GM08714 (cell line): ENCODE measurements at regions not wholly inside any gene's neighbourhood (a gene's known extent, or its start where the extent isn't known, plus 50 kb on each side); places are given as distances from the start of the nearest gene placed in this dataset.

Experiments
- H3K4me3 ChIP-seq: fragments of 200-500 bp; sonication (Bioruptor generic); 2 replicates; pipeline ENCODE4 v1.5.1; 2014; ENCODE audit warnings: mild to moderate bottlenecking, low read length, inconsistent platforms
- ZNF274 ChIP-seq: IDR thresholded peaks from 2 replicates; pipeline ENCODE4 v1.6.1; 2012; ENCODE audit warnings: mild to moderate bottlenecking, low read depth, low read length

- H3K4me3 ChIP-seq: no peak overlapping the region
- TF ChIP-seq ZNF274: no peak
Measured at GRCh38 chr16:73428121-73428520, 380.2 kb upstream of the ZFHX3 start.

DNA sequence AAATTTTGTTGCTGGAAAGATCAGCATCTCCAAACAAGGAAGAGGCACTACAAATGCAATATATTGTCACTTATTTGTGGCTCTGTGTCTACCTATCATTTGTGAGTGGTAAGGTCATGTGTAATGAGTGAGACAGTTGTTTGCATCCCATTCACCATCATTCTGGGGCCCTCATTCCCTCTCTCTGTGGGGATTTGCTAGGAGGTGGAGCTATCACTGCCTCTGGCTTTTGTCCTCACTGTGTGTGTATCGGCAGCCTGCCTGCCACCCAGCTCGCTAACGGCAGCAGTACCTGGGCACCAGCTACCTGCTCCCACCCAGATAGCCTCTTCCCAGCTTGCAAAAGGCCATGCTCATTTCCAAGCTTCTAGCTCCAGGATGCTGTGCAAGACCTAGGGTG, 379.2 kb upstream of the ZFHX3 start:
- H3K4me3 ChIP-seq: no peak overlapping the region
- TF ChIP-seq ZNF274: no peak

GRCh38 chr16:73426433-73427160, 378.7 kb upstream of the ZFHX3 start:
- no peak for TF ChIP-seq ZNF274
- H3K4me3 ChIP-seq: no peak overlapping the region

DNA sequence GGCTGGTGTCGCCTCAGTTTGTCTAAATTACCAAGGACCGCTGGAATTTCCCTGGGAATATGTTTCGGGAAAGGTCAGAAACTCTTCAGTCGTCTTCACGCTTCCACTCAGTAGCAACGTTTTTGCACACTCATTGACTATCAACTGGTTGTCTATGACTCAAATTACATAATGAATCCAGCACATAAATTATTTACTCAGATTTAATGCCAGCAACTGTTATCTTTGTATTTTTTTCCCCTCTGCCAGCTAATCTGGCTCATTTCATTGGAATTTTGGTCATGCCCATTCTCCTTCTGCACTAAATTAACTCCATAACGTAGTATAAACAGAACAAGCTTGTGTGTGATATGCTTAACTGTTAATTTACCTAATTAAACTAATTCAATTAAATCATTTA, 372.7 kb upstream of the ZFHX3 start:
- no peak for TF ChIP-seq ZNF274
- H3K4me3 ChIP-seq: no peak overlapping the region

- TF ChIP-seq ZNF274: no peak
- H3K4me3 ChIP-seq: no peak overlapping the region
Measured at GRCh38 chr16:73420244-73420643, 372.3 kb upstream of the ZFHX3 start.

DNA sequence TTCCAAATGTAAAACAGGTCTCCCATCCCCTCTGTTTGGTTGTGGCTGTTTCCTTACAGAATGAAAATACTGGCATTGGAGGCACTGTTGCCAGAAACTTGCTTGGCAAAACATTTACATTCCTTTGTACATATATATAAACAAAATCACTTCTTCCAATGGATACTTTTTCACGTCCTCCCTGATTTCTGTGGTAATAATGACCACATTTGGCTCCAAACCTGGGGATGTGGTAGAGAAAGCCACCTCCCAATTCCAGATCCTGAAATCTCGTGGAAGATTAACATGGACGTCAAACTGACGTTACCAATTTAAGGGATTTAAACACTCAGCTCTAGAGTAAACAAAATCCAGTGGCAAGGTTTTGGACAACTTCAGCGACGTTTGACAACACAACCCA, 370.8 kb upstream of the ZFHX3 start:
- H3K4me3 ChIP-seq: no peak overlapping the region

GRCh38 chr16:73418051-73418450, 370.1 kb upstream of the ZFHX3 start:
- no peak overlapping the region for H3K4me3 ChIP-seq
- no peak for TF ChIP-seq ZNF274

More for the DNA sequence above, 370.8 kb upstream of the ZFHX3 start:
- no peak for TF ChIP-seq ZNF274

DNA sequence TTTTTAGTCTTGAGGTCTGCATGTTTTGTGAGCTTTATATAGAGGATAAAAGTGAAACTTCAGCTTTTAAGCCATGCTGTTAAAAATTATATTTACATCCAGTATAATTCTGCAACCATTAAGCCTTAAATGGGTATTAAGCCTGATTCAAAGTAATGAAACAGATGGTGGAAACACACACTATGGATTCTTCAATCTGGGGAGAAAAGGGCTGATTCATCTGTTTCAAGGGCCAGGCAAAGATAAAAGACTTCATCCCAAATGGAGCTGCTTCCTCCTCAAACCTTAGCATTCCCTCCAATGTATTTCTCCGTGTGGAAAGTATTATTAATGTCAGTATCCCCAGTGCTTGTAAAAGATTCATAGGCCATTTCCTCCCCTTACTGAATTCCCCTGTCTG, 367.4 kb upstream of the ZFHX3 start:
- no peak for TF ChIP-seq ZNF274
- H3K4me3 ChIP-seq: no peak overlapping the region

GRCh38 chr16:73414638-73415037, 366.7 kb upstream of the ZFHX3 start:
- TF ChIP-seq ZNF274: no peak

DNA sequence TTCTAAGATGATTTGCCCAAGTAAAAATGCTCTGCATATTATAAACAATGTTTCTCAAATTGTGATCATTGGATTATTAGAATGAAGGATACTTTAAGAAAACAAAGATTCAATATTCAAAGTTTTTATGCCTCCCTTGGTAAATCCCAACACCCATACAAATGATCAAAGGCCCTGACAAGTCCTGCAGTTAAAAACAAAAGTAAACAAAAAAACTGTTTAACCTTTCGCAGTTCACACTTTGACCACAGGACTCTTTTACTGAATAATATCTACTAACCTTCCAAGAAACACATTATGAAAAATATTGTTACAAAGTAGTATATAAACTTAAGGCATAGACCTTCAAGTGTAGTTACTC, 365.9 kb upstream of the ZFHX3 start:
- no peak overlapping the region for H3K4me3 ChIP-seq
- no peak for TF ChIP-seq ZNF274

More at GRCh38 chr16:73414638-73415037, 366.7 kb upstream of the ZFHX3 start:
- H3K4me3 ChIP-seq: no peak overlapping the region

GRCh38 chr16:73413091-73413829, 365.3 kb upstream of the ZFHX3 start:
- no peak for TF ChIP-seq ZNF274
- no peak overlapping the region for H3K4me3 ChIP-seq

DNA sequence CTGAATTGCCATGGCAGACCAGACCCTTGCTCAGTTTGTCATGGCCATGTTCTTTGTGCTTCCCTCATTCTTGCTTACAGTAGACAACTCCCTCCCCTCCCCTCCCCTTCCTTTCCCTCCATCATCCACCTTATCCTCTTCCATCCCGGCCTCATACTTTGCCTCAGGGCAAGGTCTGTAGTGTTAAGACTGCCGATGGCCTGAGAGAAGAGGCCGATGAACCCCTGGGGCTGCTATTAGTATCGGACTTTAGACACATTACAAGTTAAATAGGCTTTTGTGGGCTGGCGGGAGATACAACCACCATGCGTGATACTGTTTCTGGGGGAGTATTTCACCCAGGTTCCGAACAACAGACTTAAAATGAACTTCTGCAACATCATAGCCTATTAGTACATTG, 364.5 kb upstream of the ZFHX3 start:
- no peak for TF ChIP-seq ZNF274
- H3K4me3 ChIP-seq: no peak overlapping the region

GRCh38 chr16:73408716-73409115, 360.8 kb upstream of the ZFHX3 start:
- TF ChIP-seq ZNF274: no peak
- no peak overlapping the region for H3K4me3 ChIP-seq

DNA sequence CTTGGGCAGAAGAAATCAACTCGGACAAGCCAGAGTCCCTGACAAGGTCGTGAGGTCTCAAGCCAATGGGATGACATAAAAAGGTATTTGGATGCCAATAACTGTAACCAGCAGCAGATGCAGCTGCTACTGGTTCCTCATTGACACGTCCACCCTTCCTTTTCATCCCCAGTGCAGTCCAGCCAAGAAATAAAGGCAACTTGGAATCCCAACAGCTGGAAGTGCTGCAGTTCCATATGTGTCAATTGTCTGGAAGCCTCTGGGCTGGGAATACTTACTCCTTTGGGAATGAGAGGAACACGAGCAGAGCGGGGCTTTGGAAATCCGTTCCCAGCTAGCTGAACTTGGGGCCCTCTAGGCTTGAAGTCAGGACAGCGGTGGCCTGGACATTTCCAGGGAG, 360.4 kb upstream of the ZFHX3 start:
- TF ChIP-seq ZNF274: no peak
- H3K4me3 ChIP-seq: no peak overlapping the region

DNA sequence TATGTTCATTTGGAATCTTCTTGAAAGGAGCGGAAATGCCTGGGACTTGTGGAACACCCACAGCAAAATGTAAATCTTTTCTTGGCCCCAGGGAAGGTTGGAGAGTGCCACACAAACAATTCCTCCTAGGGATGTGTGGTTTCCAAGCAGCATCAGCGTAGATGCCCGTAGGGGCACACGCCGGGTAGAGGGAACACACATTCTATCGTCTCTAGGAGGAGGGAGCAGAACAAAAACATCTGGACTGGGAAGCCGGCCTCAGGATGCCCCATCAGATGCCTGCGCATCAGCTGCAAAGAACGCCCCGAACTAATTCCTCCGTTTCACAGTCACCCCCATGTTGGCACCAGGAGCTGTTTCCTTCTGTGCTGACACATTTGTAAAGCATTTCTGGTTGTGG, 357.9 kb upstream of the ZFHX3 start:
- TF ChIP-seq ZNF274: no peak
- H3K4me3 ChIP-seq: no peak overlapping the region

GRCh38 chr16:73404001-73404400, 356.1 kb upstream of the ZFHX3 start:
- no peak overlapping the region for H3K4me3 ChIP-seq
- TF ChIP-seq ZNF274: no peak

- TF ChIP-seq ZNF274: no peak
- no peak overlapping the region for H3K4me3 ChIP-seq
Measured at GRCh38 chr16:73403291-73403690, 355.4 kb upstream of the ZFHX3 start.
